Dedifferentiated amniotic fluid mesenchymal stem cell (primary cell): ENCODE measurements at regions not wholly inside any gene's neighbourhood (a gene's known extent, or its start where the extent isn't known, plus 50 kb on each side); places are given as distances from the start of the nearest gene placed in this dataset.
"Not testable (repeated sequence)": the region's sequence is repeated elsewhere in the genome, so short reads cannot be mapped to it uniquely, and the experiment has no call there.

Experiments
- DNase-seq: peaks from one replicate; pipeline ENCODE4 v3.0.0-alpha.2; 2016; ENCODE audit errors: extremely low spot score

DNA sequence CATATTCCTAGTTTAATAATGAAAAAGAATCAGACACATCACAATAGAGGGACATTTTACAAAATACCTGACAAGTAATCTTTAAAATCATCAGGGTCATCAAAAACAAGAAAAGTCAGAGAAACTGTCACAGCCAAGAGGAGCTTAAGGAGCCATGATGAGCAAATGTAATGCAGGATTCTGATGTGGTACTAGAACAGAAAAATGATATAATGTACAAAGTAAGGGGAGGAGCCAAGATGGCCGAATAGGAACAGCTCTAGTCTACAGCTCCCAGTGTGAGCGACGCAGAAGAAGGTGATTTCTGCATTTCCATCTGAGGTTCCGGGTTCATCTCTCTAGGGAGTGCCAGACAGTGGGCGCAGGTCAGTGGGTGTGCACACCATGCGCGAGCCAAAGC lies 198.0 kb upstream of the FAT3 start:
- no peak for DNase-seq

DNA sequence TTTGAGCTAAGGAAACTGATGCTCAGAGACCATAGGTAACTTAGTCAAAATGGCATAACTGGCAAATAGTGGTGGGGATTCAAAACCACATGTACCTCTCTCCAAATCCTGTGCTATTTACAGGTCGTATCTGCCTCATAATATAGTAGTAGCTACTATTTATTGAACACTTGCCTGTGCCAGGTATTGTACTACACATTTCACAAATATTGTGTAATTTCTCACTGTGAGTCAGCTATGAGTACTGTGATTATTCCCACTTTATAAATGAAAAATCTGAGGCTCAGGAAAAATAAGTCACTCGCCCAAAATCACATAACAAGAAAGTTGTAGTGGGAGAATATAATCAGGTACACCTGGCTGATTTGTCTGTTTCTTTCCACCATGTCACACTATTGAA lies 199.8 kb upstream of the FAT3 start:
- no peak for DNase-seq

DNA sequence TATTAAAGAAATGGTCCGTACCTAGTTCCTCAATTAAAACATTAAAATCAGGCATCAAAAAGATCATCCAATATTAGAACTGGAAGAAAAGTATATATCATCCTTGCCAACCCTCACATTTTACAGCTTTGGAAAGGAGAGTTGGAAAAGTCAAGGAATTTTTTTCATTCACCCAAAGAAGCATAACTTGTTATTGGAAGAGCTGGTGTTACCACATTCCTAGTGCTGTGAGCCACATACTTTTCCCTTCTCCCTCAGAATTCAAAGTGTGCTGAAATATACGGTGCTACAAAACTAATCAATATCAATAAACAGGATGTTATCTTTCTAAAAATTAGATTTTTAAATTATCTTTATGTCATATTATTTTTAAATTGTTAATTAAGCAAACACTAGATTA lies 202.1 kb upstream of the FAT3 start:
- no peak for DNase-seq

DNA sequence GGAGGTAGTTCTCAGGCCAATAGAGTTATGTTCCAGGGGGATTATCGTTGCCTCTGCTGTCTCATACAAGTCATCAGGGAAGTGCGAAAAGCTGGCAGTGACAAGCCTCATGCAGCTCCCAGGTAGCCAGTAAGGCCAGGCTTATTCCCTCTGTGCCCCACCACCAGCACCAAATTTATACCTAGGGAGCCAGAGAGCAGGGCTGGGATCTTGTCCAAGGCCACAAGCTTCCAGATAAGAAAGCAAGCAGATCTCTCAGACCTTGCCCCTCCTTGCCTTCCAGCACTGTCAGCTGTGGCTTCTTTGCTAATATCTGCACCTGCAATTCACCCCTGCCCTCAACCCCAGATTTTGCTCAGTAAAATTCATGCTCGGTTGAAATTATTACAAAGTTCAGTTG lies 206.3 kb upstream of the FAT3 start:
- DNase-seq = no peak

DNA sequence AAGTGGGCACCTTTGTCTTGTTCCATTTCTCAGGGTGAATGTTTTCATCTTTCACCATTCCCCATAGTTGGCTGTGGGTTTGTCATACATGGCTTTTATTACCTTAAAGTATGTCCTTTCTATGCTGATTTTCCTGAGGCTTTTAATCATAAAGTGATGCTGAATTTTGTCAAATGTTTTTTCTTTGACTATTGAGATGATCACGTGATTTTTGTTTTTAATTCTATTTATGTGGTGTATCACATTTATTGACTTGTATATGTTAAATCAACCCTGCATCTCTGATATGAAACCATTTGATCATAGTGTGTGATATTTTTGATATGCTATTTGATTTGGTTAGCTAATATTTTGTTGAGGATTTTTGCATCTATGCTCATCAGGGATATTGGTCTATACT lies 216.4 kb upstream of the FAT3 start:
- DNase-seq = no peak

DNA sequence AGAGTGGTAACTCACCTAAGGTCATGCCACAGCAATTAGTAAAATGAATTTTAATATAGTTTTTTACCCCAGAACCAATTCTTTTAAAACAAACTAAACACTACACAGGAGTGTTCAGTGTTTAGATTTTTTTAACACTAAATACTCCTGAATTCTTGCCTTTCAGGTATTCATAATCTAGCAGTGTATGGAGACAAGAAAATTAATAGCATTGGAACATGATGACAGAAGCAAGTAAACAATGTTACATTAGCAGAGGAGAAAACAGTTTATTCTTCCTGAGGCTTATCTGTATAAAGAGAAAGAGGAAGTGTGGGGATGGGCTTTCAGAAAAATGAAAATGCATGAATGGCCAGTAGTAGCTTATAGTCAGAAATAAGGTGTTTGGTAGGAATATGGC lies 222.1 kb upstream of the FAT3 start:
- DNase-seq = no peak

DNA sequence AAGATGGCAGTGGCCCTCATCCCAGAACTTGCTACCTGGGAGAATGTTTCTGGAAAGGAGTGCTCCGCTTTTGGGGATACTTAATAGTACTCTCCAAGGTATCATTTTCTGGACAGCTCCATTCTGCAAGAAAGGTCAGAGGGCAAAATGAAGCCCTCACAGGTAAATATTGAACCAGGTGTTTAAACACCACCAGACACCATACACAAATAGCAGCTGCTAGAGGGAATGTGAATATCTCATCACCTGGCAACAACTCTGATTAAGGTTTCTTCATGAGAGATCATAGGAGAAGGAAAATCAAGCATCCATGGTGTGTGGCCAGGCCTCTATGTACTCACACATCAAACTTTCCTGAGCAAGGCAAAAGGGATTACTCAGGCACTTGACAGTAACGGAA lies 226.1 kb upstream of the FAT3 start:
- DNase-seq = no peak

DNA sequence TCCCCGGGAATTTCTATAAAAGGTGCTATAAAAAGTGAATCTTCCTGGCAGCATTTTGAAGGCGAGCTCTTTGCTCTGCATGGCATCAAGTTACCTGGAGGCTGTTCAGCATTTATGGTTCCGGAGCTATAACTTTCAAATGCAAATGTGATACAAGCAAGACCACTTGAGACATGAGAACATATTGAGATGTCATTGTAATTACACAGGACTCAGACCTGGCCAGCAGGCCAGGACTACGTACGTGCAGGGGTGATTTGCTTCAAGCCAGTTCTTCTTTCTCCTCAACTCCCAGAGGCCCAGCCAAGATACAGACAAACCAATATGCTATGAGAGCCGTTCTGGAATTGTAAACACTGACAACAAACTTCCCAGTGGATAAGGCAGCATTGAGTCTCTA lies 227.4 kb upstream of the FAT3 start:
- DNase-seq = no peak

DNA sequence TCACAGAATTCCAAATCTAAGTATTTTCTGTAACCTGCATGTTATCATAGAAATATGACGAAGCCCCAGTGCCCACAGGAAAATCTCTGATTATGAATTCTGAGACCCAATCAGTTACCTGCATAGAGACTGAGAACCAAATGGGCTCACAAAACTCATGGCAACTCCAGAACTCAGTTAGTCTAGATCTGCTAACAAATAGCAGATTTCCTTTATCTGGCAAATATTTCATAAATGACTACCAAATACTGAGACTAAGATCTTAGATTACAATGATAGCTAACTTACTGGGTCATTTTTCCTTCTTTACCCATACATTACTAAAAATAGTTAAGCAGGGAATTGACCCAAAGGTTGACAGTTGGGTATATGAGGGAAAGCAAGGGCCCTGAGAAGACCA lies 228.1 kb upstream of the FAT3 start:
- no peak for DNase-seq

DNA sequence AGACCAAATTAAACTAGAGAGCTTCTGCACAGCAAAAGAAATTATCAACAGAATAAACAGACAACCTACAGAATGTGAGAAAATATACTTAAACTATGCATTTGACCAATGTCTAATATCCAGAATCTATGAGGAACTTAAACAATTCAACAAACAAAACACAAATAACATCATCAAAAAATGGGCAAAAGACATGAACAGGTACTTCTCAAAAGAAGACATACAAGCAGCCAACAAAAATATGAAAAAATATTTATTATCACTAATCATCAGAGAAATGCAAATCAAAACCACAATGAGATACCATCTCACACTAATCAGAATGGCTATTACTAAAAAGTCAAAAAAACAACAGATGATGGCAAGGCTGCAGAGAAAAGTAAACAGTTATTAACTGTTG lies 236.2 kb upstream of the FAT3 start:
- DNase-seq = not testable (repeated sequence)

DNA sequence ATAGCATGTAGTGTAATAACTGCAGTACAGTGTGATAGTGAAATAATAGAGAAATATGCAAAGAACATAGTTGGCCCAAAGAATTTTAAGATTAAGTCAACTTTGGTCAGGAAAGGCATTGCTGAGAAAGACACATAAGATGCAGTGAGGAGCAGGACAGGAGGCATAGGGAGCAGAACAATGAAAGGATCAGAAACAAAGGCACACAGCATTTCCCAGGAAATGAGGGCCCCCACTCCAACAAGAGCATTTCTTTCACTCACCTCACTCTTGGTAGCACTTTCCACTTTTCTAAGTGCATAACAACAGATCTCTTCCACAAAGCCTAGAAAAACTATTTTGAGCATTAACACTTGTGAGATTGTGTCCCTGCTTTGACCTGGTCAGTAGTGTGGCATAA lies 238.4 kb upstream of the FAT3 start:
- no peak for DNase-seq

DNA sequence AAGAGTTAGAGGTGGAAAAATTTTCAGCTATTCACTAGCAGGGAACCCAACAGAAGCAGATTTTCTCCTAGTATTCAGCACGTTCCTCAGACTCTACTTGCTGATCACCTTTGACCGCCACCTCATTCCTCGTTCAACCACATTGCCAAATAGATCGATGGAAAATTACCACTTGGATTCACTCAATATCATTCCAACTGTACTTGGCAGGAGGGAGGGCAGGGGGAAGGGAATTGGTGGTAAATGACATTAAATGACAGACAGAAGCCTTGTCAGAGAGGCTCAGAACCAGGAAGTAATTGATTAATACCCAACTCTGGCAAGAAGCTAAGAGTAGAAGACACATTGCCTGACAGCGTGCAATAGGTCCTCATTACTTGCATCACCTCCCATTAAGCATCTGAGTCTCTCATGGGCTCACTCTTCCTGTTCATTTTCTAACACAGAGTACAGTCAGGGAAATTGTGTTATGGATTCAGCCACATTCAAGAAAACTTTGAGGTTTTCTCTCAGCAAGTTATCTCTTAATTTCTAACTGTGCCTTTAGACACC lies 240.5 kb upstream of the FAT3 start:
- DNase-seq = no peak

DNA sequence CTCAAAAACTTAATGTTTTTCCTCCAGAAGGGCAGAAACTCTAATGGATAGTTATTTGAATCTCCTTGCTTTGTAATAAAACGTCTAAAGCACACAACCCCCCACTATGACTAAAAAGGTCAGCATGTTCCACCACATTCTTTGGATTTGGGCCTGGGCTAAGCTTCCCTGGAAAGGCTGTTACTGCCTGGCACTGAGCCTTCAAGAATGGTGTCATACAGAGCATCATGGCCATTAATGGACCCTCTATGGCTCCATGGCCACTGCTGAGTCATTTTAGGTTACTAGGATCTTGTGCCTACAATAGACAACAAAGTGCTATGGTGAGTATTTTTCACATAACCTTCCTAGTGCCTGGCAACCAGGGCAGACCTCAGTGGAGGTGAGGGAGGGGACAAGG lies 242.6 kb upstream of the FAT3 start:
- DNase-seq = no peak

DNA sequence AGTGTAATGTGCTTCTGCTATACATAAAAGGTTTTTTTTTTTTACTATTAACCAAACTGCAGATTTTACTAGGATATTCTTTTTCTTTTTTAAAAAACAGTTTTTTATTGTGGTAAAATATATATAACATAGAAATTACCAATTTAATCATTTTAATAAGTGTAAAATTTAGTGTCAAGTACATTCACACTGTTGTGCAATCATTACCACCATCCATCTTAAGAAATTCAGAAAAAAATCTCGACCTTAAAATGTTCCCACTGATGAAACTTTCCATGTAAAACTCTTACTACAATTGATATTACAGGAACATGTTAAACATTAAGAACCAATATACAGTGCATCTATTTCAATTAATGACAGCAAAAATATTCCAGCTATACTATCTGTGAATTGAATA lies 244.8 kb upstream of the FAT3 start:
- DNase-seq = no peak

DNA sequence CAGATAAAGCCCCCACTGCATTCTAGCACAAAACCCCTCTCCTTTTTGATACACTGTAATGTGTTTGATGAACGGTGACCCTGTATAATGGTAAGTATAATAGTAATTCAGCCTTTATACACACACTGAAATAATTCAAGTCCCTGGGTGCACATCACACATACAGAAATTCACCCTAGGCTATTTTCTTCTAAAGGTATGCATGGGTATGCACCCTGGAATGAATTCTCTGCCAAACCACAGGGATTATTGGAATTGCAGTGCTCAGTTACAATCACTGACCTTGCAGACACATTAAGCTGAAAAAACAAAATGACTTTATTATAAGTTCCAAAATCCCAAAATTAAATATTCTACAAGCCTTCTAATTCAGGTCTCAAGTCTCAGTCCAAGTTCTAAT lies 245.9 kb upstream of the FAT3 start:
- no peak for DNase-seq

DNA sequence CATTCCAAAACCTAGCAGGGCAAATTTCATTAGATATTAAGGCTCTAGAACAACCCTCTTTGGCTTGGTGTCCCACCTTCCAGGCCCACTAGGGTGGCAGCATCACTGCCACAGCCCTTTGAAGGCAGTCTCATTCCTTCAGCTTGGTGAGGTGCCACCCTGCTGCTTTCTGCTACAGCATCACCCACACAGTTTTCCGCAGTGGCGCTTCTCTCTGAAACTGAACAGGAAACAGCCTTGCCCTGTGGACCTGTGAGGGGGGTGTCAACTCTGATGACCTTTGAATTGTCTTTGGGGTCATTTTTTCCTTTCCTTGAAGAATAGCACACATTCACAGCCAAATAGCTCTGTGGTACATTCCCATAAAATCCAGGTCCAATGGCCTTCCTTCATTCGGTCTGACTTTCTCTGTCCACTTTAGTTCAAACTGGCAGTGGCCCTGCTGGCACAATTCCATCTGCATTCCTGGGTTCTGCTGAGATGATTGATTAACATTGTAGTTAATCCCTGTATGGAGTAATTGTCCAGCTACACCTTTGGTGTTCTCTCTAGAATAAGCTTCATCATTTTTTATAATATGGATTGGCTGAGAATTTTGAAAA lies 251.9 kb upstream of the FAT3 start:
- DNase-seq = no peak

DNA sequence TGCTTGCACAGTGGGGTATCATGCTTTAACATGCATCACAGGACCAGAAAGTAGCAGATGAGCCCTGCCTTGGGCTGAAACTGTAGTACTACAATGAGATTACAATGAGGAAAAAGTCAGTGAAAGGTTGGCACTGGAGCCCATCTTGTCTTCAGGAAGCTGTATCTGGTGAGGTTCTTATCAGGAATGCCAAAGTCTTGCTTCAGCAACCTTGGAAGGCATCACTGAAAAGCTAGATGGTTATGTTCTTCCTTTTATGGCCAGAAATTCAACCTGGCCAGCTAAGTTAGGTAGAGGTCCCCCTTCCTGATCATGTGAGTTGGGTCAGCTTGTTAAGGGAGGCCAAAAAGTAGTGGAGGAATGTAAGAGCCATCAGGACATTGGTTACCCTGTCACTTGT lies 254.0 kb upstream of the FAT3 start:
- DNase-seq = no peak

DNA sequence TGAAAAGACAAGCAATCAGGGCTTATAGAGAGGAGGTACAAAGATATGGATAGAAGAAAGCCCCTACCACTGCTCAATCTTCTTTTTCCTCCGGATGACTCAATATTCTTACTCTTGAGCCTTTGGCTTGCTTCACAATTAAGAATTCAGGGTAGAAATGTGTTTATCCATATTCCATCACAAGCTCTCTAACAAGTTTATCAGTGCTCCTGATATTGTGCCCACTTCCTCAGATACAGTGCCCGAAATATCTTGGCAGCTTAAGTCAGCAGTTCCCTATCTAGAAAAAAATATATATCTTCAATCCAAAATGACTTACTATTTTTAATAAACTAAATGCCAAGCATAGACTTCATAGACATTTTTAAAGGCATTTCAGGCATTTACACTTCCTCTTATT lies 255.1 kb upstream of the FAT3 start:
- no peak for DNase-seq

DNA sequence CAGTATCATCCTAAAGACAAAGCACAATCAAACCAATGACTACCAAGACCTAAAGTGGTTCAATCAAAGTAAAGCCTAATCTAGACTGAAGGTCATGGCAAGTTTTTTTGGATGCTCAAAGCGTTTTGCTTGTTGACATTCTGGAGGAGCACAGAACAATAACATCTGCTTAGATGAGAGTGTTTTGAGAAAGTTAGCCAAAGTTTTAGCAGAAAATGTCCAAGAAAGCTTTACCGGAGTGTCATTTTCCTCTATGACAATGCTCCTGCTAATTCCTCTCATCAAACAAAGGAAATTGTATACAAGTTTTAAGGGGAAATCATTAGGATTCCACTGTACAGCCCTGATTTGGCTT lies 256.9 kb upstream of the FAT3 start:
- DNase-seq = no peak

DNA sequence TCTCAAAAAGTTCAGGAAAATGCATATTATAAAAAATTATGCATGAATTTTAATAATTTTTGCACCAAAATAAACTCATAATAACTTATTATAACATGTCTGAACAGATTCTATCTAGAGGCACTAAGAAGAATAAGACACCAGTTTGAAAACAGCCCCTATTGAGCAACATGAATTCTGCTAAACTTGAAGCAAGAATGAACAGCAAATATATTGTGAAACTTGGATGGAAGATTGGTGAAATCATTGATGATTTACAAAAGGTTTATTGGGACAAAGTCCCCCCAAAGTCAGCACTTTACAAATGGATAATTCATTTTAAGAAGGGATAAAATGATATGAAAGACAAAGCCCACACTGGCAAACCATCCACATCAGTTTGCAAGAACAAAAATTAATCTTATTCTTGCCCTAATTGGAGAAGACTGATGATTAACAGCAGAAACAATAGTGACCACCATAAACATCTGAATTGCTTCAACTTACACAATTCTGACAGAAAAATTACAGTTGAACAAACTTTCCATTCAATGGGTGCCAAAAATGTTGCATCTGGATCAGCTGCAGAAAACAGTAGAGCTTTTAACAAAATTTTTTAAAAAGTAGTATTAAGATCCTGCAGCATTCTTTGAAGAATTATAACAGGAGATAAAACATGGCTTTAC lies 257.5 kb upstream of the FAT3 start:
- no peak for DNase-seq

DNA sequence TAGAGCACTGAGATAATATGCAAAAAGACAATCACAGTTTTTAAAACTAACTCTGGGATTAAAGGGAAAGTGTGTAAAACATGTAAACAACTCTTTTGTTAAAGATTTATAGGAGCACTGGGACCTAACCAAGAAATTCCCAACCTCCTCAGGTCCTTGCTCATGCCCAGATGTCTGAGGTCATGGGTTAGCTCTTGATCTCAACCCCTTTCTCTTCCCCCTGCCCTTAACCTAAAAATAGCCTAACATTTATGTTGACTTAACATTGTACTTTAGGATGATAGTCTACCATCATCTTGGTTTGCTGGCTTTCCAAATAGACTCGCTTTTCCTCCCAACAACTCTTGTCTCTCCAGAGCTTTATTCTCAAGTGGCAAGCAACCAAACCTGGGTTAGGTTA lies 258.2 kb upstream of the FAT3 start:
- DNase-seq = no peak

DNA sequence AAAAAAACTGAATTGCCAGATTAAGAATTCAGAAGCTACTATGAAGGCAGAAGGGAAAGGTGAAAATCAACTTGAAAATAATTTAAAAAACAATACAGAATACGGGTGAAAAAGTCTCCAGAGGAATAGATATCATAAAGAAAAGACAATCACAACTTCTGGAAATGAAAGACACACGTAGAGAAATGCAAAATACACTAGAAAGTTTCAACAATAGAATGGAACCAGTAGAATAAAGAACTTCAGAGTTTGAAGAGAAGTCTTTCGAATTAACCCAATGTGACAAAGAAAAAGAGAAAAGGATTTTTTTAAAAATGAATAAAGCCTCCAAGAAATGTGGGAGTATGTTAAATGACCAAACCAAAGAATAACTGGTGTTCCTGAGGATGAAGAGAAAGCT lies 263.8 kb upstream of the FAT3 start:
- DNase-seq = no peak

DNA sequence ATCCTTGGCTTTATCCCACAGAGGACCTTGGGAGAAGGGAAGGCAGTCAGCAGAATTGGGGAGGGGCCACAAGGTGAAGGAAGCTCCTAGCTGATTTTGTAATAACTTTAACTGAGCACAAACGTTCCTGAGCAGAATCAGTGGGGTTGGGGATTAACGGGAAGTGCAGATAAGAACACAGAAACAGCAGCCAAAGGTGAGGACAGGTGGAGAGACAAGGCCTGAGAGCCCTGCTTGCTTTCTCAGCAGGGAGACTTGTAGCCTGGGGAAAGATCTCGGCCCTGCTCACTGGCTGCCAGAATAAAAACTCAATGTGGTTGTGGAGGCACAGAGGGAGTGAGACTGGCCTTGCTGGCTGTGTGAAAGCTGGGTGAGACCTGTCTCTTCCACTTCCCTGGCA lies 265.2 kb upstream of the FAT3 start:
- DNase-seq = no peak

DNA sequence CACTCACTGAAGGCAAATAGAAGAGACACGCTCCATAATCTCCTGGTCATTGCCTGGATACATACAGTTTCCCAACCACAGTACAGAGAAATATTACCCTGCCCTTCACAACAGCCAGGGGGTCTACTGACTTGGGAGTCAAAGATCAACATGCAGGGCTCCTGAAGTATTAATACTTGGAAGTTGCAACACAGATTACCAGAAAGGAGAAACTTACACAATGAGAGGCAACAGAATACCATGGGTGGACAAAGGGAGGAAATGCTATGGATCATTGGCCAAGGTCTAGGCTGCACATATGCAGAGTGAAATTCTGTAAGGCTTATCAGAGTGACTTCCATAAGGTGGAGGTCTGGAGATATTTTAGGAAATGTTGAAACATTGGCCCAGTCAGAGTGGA lies 267.9 kb upstream of the FAT3 start:
- no peak for DNase-seq
